ENCODE measurements at regions not wholly inside any gene's neighbourhood (a gene's known extent, or its start where the extent isn't known, plus 50 kb on each side); places are given as distances from the start of the nearest gene placed in this dataset.
A peak's percentile ranks its signal among the peaks of the same experiment; 100 is the strongest.

- Histone ChIP-seq H3K36me3 (no peaks in the 10 kb centered on the region), H3K27me3 (peaks cover 2% of the 10 kb centered on the region), H3K4me1 (peaks cover 2% of the 10 kb centered on the region), H3K4me3 (no peak overlapping the region), H3K27ac (no peak overlapping the region), H3K9me3 (no peaks in the 10 kb centered on the region)
- WGBS, result 48% methylated on average over 7 of the region's 7 CpGs
- TF ChIP-seq CTCF (IDR thresholded peaks at IDR 0.05), result no peak
- TF ChIP-seq EP300 (IDR thresholded peaks at IDR 0.05), result no peak
- no peak for TF ChIP-seq POLR2A (IDR thresholded peaks at IDR 0.05)
- TF ChIP-seq POLR2AphosphoS5 (IDR thresholded peaks at IDR 0.05), result no peak
- no peak for DNase-seq (ENCODE audit: low spot score in 2 of 2)
Observed at GRCh38 chr12:4041187-4041885, 168.1 kb upstream of the PARP11 start.

GRCh38 chr12:4039931-4040330, 166.7 kb upstream of the PARP11 start:
- DNase-seq (ENCODE audit: low spot score in 2 of 2), result no peak
- no peaks in the 10 kb centered on the region for H3K36me3 ChIP-seq
- no peak overlapping the region for H3K27ac ChIP-seq
- no peaks in the 10 kb centered on the region for H3K27me3 ChIP-seq
- no peaks in the 10 kb centered on the region for H3K9me3 ChIP-seq
- TF ChIP-seq POLR2A (IDR thresholded peaks at IDR 0.05) (no peak), CTCF (IDR thresholded peaks at IDR 0.05) (no peak), POLR2AphosphoS5 (IDR thresholded peaks at IDR 0.05) (no peak), EP300 (IDR thresholded peaks at IDR 0.05) (no peak)
- H3K4me1 ChIP-seq, result peaks cover 2% of the 10 kb centered on the region
- WGBS, result 76% methylated on average over 2 of the region's 2 CpGs
- no peak overlapping the region for H3K4me3 ChIP-seq

GRCh38 chr12:4037747-4038312, 164.6 kb upstream of the PARP11 start:
- no peaks in the 10 kb centered on the region for H3K36me3 ChIP-seq
- TF ChIP-seq CTCF (IDR thresholded peaks at IDR 0.05) (peak; percentile 57 to 63), POLR2AphosphoS5 (IDR thresholded peaks at IDR 0.05) (no peak)
- WGBS, result 10% methylated on average over 4 of the region's 4 CpGs
- no peak for DNase-seq (ENCODE audit: low spot score in 2 of 2)
- no peaks in the 10 kb centered on the region for H3K9me3 ChIP-seq
- H3K27ac ChIP-seq, result no peak overlapping the region
- H3K4me3 ChIP-seq, result no peak overlapping the region
- peaks cover 13% of the 10 kb centered on the region for H3K4me1 ChIP-seq
- no peaks in the 10 kb centered on the region for H3K27me3 ChIP-seq

GRCh38 chr12:4036671-4037271, 163.6 kb upstream of the PARP11 start:
- H3K4me1 ChIP-seq, result peaks cover 21% of the 10 kb centered on the region
- TF ChIP-seq POLR2AphosphoS5 (IDR thresholded peaks at IDR 0.05) (no peak), CTCF (IDR thresholded peaks at IDR 0.05) (no peak), EP300 (IDR thresholded peaks at IDR 0.05) (no peak), POLR2A (IDR thresholded peaks at IDR 0.05) (no peak)
- H3K27ac ChIP-seq, result no peak overlapping the region
- WGBS, result 75% methylated on average over 9 of the region's 9 CpGs
- no peaks in the 10 kb centered on the region for H3K9me3 ChIP-seq
- H3K4me3 ChIP-seq, result no peak overlapping the region
- DNase-seq (ENCODE audit: low spot score in 2 of 2), result no peak
- no peaks in the 10 kb centered on the region for H3K27me3 ChIP-seq
- H3K36me3 ChIP-seq, result no peaks in the 10 kb centered on the region

GRCh38 chr12:4034921-4035320, 161.7 kb upstream of the PARP11 start:
- no peaks in the 10 kb centered on the region for H3K27me3 ChIP-seq
- no peak for DNase-seq (ENCODE audit: low spot score in 2 of 2)
- WGBS, result 60% methylated on average over 2 of the region's 2 CpGs
- peaks cover 33% of the 10 kb centered on the region for H3K4me1 ChIP-seq
- no peak for TF ChIP-seq CTCF (IDR thresholded peaks at IDR 0.05)
- TF ChIP-seq EP300 (IDR thresholded peaks at IDR 0.05), result no peak
- no peak for TF ChIP-seq POLR2AphosphoS5 (IDR thresholded peaks at IDR 0.05)
- no peak for TF ChIP-seq POLR2A (IDR thresholded peaks at IDR 0.05)
- H3K4me3 ChIP-seq, result no peak overlapping the region
- H3K27ac ChIP-seq, result no peak overlapping the region
- H3K9me3 ChIP-seq, result no peaks in the 10 kb centered on the region
- no peaks in the 10 kb centered on the region for H3K36me3 ChIP-seq

All from suprapubic skin (tissue), 4 donors.